ENCODE measurements at regions not wholly inside any gene's neighbourhood (a gene's known extent, or its start where the extent isn't known, plus 50 kb on each side); places are given as distances from the start of the nearest gene placed in this dataset.

- no peak overlapping the region for H3K4me3 ChIP-seq (ENCODE audit: low read depth in 1 of 3, low read length in 3 of 3)
- no peak for DNase-seq (ENCODE audit: low spot score)
- no peak overlapping the region for H3K27ac ChIP-seq (ENCODE audit: low read depth in 1 of 2, low read length in 2 of 2)
- H3K9ac ChIP-seq (ENCODE audit: low read depth in 1 of 2, low read length in 2 of 2): no peak overlapping the region
- peaks cover 0 to 5% (median 0%) of the 10 kb centered on the region in 4 donors for H3K27me3 ChIP-seq (ENCODE audit: control insufficient read depth in 4 of 4, insufficient read depth in 4 of 4, low read length in 3 of 4)
- no peaks in the 10 kb centered on the region for H3K9me3 ChIP-seq (ENCODE audit: control insufficient read depth in 4 of 4, low read length in 3 of 4)
- no peaks in the 10 kb centered on the region for H3K4me1 ChIP-seq (ENCODE audit: control insufficient read depth in 4 of 4, insufficient read depth in 4 of 4, low read length in 3 of 4)
- TF ChIP-seq MAX (IDR thresholded peaks at IDR 0.05): no peak
- no peak for TF ChIP-seq CTCF (IDR thresholded peaks at IDR 0.05; ENCODE audit: low read depth, low read length, missing input control)
- no peak for TF ChIP-seq REST (IDR thresholded peaks at IDR 0.05)
- no peak for TF ChIP-seq NR2F2 (IDR thresholded peaks at IDR 0.05)
- no peak for TF ChIP-seq TAF1 (conservative IDR thresholded peaks at IDR 0.05)
- no peak for TF ChIP-seq GABPA (IDR thresholded peaks at IDR 0.05 in 1 of 2, conservative IDR thresholded peaks at IDR 0.05 in 1 of 2)
- no peak for TF ChIP-seq YY1 (IDR thresholded peaks at IDR 0.05)
- no peak for TF ChIP-seq RXRA (IDR thresholded peaks at IDR 0.05)
- TF ChIP-seq HNF4A (conservative IDR thresholded peaks at IDR 0.05): no peak
- no peak for TF ChIP-seq ZBTB33 (IDR thresholded peaks at IDR 0.05)
- TF ChIP-seq FOXA1 (IDR thresholded peaks at IDR 0.05): no peak
- TF ChIP-seq EGR1 (IDR thresholded peaks at IDR 0.05; ENCODE audit: low read depth in 2 of 2): no peak
- TF ChIP-seq HNF4G (IDR thresholded peaks at IDR 0.05): no peak
- TF ChIP-seq JUND (IDR thresholded peaks at IDR 0.05): no peak
- TF ChIP-seq ATF3 (IDR thresholded peaks at IDR 0.05): no peak
- TF ChIP-seq FOXA2 (IDR thresholded peaks at IDR 0.05): no peak
- TF ChIP-seq RAD21 (IDR thresholded peaks at IDR 0.05): no peak
- no peak for TF ChIP-seq SP1 (IDR thresholded peaks at IDR 0.05)
- no peaks in the 10 kb centered on the region for H3K36me3 ChIP-seq (ENCODE audit: control insufficient read depth in 4 of 4, insufficient read depth in 3 of 4, low read depth in 1 of 4, low read length in 3 of 4)
- 71% methylated on average over 2 of the region's 2 CpGs for WGBS
Measured at GRCh38 chr2:126241001-126241400, 415.0 kb upstream of the GYPC start.
